NCI-H1092 (cell line): ENCODE measurements at regions not wholly inside any gene's neighbourhood (a gene's known extent, or its start where the extent isn't known, plus 50 kb on each side); places are given as distances from the start of the nearest gene placed in this dataset.
"Not testable (repeated sequence)": the region's sequence is repeated elsewhere in the genome, so short reads cannot be mapped to it uniquely, and the experiment has no call there.

Experiments used
- DNase-seq: peaks from one replicate; lab custom pipeline; 2025; lab: John Stamatoyannopoulos, UW

DNA sequence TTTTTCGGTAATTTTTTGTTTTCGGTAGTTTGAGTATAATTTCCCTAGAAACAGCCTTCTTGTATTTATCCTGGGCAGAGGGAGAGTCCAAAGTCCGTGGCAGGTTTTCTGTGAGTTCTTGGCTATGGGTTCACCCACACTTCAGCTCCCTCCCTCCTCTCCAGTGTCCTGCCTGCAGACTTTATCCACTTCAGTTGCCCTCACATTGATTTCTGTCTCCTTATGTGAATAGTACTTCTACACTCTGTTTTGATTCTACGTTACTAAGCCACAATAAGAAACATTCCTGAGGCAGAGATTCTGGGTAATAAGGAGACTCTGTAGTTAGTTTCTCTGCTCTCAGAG lies 868.6 kb downstream of the METTL15 start:
- DNase-seq, result no peak

DNA sequence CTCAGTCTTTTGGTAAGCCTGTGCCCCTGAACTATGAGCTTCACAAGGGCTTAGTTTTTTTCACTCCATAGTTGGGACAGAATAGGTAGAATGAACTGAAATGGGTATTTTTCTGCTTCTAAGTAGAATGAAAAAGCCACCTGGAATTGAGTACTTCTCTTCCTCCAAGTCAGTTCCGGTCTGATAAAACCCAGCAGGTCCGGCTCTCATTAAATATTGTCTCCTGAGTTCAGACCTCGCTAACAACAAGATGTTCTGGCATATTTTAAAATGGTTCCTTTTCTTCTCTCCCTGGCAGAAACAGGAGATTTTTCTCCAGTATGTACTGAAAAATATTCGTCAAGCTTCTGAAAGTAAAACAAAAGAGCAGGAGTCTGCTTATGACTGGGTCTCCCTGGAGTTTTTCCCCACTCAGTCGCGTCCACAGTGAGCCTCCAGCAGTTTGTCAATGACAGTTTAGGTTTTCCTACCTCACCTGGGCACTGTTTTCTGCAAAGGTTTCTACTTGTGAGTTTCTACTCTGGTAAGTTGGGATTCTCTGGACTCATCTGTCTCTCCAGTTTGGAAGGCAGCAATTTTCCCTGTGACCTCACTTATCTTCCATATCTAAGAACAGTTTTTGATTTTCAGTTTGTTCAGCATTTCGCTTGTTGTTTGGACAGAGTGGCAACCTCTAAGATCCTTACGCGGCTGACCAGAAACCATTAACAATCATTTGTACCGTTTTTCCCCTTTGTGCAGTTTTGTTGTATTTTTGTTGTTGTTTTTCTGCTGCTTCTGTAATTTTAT lies 868.0 kb downstream of the METTL15 start:
- DNase-seq, result no peak

DNA sequence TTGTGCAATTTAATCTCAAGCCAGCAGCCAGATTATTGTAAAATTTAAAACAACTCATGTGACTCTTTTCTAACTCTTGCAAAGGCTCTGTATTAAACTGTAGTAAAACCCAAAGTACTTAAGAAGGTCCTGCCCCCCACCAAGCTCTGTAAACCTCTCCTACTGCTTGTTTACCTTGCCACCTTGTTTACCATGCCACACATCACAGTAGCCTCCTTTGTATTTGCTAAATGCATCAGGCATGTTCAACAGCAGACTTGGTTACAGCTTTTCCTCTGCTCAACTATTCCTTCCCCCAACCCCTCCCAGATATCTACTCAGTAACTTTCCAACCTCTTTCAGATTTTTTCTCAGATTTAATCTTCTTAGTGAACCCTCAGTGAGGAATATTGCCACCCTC lies 861.6 kb downstream of the METTL15 start:
- no peak for DNase-seq

DNA sequence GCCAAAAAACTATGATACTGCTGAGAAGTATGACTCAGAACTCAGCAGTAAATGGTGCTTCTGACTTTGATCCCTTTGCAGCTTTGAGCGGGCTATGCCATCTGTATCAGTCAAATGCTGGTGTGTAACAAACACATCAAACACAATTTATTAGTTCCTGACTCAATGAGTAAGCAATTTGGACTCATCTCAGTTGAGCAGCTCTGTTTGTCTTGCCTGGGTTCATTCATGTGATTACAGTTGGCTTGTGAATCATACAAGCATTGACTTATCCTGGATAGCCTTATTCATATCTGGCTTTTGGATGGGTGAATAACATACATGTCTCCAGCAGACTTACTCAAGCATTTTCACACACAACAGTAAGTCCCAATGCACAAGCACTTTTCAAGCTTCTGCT lies 858.8 kb downstream of the METTL15 start:
- DNase-seq, result no peak

DNA sequence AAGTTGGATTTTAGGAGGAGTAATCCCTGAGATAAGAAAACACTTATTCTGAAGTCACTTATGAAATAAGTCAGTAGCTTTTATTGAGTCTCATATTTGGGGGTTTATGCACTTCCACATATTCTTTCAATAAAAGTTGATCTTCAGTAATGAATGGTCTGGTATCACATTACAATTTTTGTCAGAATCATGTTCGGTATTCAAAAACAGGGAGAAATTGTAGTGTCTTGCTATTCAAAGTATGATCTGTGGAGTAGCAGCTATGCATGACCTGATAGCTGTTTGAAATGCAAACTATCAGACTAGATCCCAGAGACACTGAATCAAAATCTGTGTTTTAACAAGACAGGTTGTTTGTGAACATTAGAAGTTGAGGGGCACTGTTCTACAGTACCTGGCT lies 857.6 kb downstream of the METTL15 start:
- DNase-seq, result no peak

DNA sequence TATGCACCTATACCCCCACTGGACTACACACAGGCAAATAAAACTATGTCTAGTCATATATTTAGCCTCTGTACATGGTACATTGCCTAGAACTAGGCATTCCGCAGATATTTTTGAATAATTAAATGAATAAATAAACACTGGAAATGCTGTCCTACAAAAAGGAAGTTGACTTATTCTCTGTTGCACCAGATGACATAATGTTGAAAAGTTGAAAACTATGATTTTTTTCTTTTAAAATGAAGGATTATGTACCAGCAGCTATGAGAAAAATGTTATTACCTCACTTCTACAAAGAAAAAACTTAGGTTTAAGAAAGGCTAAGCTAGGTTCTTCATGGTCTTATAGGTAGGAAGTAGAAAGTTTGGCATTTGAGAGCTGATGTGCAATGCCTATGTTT lies 856.6 kb downstream of the METTL15 start:
- DNase-seq, result no peak

DNA sequence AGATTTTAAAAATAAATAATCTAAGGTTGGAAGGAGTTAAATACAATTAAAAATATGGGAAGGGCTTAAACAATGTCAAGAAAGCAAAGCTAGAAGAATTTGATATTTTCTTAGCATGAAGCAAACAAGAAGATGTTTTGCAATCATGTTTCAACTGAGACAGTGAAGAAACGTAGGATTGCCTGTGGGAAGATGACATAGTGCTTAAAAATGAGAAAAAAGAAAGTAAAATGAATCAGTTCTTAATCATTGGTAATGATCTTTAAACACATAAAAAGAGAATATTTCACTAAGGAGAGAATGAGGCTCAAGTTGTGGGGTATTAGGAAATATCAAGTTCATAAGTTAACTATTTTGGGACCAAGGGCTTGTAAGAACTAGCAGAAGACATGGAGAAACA lies 855.0 kb downstream of the METTL15 start:
- no peak for DNase-seq

DNA sequence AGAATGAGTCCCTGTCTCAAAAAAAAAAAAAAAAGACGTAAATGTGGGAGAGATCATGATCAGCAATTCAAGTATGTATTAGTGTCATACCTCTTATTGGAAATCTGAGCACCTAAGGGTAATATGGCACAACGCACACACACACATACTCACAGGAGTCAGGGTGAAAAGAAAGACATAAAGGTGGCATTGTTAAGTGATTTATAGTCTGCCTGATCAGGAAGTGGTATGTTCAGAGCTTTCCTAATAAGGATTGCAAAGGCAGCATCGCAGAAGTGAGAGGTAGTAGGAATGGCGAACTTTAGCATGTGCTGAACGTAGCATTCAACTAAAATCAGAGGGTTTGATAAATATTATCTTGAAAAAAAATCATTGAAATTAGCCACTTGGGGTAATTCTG lies 854.3 kb downstream of the METTL15 start:
- no peak for DNase-seq

DNA sequence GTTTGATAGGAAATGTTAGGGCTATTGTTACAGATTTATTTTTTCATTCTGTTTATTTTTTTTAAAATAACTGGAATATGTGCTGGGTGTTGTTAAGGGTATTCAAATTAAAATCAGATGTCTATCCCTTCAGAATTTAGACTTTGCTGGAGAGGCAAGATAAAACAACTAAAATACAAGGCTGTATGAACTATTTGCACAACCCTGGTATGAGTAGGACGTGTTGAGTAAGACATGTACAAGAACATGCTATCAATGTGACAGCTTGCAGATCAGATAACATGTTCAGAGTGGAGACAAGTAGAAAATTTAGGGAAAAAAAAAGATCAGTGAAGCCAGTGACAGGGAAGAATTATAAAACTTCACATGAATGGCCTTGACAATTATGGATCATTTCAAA lies 853.5 kb downstream of the METTL15 start:
- no peak for DNase-seq

DNA sequence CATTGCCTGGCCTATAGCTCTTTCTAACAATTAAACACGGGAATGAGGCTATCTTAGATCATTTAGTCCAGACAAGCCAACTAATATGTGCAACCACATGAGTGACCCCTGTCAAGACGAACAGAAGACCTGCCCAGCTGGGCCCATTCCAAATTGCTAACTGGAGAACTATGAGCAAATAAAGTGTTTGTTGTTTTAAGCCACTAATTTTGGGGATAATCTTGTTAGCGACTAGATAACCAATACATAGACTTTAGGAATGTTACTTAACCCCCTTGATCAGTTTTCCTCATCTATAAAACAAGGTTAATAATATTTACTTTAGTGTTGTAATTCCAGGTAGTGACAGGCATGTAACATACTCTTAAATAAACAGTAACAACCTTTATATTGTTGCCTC lies 848.3 kb downstream of the METTL15 start:
- no peak for DNase-seq

DNA sequence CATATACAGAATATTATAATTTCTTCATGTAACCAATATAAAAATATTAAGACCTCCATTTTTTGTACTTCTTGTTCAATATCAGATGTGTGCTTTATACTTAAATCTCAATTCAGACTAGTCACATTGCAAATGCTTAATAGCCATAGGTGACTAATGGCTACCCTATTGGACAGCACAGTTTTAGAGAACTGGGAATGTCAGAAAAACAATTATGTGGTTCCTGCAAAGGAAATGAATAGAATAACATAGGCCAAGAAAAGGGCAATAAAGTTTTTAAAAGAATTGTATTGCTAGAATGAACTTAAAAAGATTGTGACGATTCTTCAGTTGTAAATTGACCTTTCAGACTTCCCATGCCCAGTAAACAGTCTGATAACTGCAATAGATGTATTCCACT lies 843.0 kb downstream of the METTL15 start:
- DNase-seq, result no peak

DNA sequence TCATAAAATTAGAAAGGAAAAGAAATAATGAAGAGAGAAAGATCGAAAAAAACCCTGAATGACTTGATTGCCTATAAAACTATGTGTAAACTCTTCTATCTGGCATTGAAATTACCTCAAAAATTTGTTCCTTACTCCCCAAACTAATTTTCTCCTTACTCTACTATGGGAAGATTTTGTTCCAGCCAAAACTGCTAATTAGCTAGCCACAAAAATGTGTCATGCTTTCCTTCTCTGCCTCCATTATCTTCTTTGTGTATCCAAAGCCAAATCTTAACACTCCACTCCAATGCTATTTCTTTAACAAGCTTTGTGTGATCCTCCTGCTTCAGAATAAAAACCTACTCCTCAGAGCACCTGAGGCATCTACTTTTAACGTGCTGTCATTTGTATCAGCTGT lies 831.2 kb downstream of the METTL15 start:
- DNase-seq, result no peak

DNA sequence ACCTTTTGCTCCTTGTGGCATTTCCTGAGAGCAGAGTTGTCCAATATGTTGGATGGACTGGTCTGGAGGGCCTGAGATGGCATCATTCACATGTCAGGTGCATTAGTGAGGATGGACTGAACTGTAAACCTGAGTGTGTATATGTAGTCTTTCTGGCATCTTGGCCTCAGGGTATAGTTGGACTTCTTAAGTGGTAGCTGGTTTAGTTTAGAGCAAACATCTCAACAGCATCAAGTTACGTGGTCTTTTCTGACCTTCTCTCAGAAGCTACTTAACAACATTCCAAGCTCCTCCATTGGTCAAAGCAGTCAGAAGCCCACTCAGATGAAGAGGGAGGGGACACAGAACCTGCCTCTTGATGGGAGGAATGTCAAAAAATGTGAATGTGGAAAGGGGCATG lies 829.9 kb downstream of the METTL15 start:
- DNase-seq, result no peak

DNA sequence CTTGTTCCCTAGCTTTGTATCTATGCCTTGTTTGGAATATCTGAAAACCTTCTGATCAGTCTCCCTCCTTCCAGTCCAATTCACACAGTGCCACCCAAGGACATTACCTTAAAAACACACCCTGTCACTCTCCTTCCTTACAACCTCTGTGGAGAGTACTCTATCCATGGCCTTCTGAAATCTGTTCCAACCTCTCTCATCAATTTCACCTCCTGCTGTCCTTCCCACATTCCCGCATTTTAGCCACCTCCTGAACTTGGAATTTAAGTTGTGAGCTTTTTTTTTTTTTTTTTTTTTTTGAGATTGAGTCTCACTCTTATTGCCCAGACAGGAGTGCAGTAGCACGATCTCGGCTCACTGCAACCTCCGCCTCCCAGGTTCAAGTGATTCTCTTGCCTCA lies 824.8 kb downstream of the METTL15 start:
- no peak for DNase-seq

DNA sequence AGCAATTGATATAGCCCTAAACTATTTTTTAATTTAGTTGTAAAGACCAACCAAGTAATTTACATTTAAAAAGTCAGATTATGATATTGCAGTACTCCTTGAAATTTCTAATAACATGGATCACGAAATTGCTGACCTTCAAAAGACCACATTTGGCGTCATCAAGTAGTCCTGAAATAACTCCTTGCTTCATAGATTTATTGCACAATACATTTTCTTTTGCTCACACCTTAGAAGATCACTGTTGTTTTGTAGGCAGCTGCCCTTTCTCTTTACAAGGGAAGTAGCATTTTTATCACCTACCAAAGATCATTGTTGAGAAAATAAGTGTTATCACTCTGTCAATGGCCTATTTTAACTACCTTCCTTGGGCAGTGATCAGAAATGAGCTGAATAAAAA lies 815.8 kb downstream of the METTL15 start:
- no peak for DNase-seq

DNA sequence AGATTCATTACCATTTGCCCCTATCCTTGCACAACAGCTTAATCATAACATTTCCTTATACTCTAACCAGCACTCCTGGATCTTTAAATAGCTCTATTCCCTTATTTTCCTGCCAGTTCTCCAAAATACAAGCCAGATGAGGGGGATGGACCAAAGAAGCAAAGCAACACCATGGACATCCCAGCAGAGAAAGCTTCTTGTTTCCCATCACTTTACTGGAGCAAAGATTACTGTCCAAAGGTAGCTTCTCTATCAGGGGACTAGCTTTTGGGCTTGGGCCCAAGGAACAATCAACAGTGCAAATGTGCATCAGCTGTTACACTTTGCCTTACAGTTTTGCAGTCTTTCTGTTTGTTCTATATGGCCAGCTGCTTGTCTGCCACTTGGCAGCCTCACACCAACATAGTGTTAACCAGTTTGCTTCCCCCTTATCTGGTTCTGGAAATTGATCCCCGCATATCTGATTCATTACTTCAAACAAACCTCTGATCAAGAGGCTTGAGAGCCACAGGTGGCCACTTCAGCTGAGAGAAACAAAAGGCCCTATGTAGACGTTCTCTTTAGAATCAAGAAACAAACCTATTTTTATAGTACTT lies 814.3 kb downstream of the METTL15 start:
- no peak for DNase-seq

DNA sequence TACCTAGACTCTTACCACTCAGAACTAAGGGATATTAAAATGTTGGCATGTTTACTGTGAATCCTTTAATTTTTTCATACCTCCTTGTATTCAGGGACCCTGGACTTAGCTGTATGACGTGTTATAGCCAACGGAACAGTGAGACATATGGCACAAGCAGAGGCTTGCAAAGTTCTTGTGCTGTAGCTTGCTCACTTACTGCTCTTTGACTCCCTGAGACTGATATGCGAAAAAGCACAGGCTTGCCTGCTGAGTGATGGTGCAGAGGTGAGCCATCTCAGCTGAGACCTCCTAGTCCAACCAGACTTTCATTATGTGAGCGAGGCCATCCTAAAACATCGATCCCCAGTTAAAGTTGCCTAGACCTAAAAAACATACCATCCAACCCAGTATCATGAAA lies 811.0 kb downstream of the METTL15 start:
- DNase-seq, result no peak

DNA sequence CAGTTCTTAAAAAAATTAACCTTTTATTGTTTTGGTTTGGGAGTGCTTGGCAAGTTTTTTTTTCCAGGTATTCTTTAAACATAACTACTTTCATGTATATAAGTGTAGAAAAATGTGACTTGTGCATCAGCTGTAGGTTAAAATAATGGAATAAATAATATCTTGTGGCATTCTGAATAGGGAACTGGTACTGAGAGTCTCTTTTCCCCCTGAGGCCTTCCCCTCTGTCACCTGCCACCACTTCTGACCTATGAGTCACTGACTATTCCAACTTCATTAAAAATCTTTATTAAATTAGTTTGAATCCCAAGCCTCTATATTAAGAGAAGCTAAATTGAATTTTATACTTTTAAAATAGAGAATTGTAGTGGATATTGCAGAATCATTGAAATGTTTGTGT lies 805.7 kb downstream of the METTL15 start:
- DNase-seq, result no peak

DNA sequence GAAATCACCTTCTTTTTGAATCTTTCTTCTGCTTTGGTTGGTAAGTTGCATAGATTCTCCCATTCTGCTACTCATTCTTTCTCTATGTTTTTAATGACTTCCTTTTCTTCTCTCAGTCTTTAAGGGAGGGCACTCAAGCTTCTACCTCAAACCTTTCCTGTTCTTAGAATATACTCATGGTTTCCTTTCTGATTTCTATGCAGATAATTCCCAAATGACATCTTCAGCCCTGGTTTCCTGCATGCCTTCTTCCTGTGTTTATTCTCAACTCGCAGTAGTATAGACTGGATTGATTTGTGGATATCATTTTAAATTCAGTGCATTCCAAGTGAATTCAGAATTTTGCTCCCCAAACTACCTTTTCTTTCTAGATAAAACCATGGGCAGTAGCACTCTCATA lies 803.6 kb downstream of the METTL15 start:
- no peak for DNase-seq

DNA sequence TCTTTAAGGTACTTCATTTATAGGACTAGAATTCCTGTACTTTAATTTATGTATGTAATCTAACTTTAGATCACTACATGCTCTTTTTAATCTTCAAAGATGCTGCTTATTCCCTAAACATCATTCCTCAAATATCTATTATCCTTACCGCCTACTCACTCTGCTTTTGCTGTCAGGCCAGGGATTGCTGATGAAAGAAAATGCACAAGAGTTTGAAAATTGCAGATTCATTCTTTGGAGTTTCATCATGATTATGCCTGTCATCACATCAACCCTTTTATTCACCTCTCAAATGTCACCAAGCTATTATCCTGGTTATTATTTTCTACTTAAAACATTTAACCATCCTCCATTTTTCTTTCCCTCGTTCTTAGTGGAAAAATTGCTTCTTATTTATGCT lies 802.7 kb downstream of the METTL15 start:
- DNase-seq, result no peak

DNA sequence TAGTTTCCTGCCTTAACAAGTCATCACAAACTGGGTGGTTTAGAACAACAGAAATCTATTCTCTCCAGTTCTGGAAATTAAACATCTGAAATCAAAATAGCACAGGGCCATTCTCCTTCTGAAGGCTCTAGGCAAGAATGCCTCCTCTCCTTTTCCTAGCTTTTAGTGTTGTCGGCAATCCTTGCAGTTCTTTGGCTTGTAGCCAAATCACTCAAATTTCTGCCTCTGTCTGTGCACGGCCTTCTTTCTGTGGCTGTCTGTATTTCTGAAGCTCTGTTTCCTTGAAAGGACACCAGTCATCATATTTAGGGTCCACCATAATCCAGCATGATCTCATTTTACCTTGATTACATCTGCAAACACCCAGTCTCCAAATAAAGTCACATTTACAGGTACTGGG lies 795.5 kb downstream of the METTL15 start:
- DNase-seq, result no peak

DNA sequence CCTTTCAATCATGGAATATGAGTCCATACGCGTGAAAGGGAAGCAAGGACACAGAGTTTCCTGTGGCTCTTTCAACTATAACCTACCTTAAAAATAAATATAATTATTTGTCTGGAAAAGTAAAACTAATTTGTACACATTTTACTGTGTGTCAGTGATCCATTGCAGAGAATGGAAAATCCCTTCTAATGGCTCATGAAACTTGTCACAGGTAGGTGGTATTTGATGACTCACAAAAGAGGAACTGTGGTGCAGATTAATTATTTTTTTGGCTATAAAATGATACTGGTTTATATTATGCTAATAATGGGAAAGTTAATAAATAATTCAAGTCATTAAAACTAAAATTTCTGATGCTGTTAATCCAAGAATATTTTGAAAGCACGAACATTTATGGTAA lies 792.2 kb downstream of the METTL15 start:
- DNase-seq, result no peak

DNA sequence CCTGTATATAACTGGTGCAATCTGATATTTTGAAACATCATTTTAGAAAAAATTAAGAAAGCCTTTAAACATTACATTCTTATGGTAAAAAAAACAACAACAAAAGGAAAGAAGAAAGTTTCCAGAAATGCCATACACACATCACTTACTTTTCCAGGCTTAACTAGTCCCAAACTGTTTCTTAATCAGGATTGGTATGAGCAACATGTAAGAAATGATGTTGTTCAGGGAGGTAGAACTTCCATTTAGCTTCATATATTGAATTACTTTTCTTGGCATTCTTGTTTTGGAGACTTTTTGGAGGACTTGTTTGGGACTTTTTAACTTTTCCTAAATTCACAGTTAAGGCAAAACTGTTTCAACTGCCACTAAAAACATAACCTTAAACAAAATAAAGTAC lies 791.5 kb downstream of the METTL15 start:
- no peak for DNase-seq

DNA sequence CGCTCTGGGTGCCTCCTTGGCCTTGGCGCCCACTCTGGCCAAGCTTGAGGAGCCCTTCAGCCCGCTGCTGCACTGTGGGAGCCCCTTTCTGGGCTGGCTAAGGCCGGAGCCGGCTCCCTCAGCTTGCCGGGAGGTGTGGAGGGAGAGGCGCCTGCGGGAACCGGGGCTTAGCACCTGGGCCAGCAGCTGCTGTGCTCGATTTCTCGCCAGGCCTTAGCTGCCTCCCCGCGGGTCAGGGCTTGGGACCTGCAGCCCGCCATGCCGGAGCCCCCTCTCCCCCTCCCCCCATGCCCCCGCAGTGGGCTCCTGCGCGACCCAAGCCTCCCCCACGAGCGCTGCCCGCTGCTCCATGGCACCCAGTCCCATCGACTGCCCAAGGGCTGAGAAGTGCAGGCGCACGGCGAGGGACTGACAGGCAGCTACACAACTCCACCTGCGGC lies 782.4 kb downstream of the METTL15 start:
- DNase-seq, result not testable (repeated sequence)
